ENCODE measurements at regions not wholly inside any gene's neighbourhood (a gene's known extent, or its start where the extent isn't known, plus 50 kb on each side); places are given as distances from the start of the nearest gene placed in this dataset.

- no peaks in the 10 kb centered on the region for H4K20me1 ChIP-seq (ENCODE audit: insufficient read depth, low read length)
- no peak overlapping the region for H3K9ac ChIP-seq (ENCODE audit: low read depth, low read length)
- no peaks in the 10 kb centered on the region for H3K36me3 ChIP-seq (ENCODE audit: insufficient read depth, low read length)
- DNase-seq, result no peak
- TF ChIP-seq CTCF (IDR thresholded peaks at IDR 0.05; ENCODE audit: borderline replicate concordance, extremely low read depth, low read length, poor library complexity, severe bottlenecking), result no peak
- TF ChIP-seq EZH2 (IDR thresholded peaks at IDR 0.05; ENCODE audit: borderline replicate concordance, low read depth, low read length, severe bottlenecking), result no peak
- no peaks in the 10 kb centered on the region for H3K4me1 ChIP-seq (ENCODE audit: insufficient read depth, low read length)
- H3K4me2 ChIP-seq (ENCODE audit: insufficient read depth, low read length), result no peak overlapping the region
- H3K9me3 ChIP-seq (ENCODE audit: insufficient read depth, low read length, severe bottlenecking), result no peaks in the 10 kb centered on the region
- no peak overlapping the region for H3K4me3 ChIP-seq (ENCODE audit: low read depth in 1 of 2, low read length in 2 of 2)
- H2AFZ ChIP-seq (ENCODE audit: low read depth, low read length), result no peak overlapping the region
- H3K27ac ChIP-seq (ENCODE audit: low read length), result no peak overlapping the region
- no peaks in the 10 kb centered on the region for H3K79me2 ChIP-seq (ENCODE audit: insufficient read depth, low read length)
- ATAC-seq (ENCODE audit: insufficient read depth, low read depth), result no peak
- H3K27me3 ChIP-seq (ENCODE audit: insufficient read depth, low read length, poor library complexity), result no peaks in the 10 kb centered on the region
These were observed 139.3 kb upstream of the TMCC3 start for GRCh38 chr12:94789510-94790225.

- no peak for ATAC-seq (ENCODE audit: insufficient read depth, low read depth)
These were observed 137.9 kb upstream of the TMCC3 start for GRCh38 chr12:94788298-94788697.

GRCh38 chr12:94786906-94787305, 136.5 kb upstream of the TMCC3 start:
- H3K4me2 ChIP-seq (ENCODE audit: insufficient read depth, low read length), result no peak overlapping the region
- H3K4me3 ChIP-seq (ENCODE audit: low read depth in 1 of 2, low read length in 2 of 2), result no peak overlapping the region
- H3K27me3 ChIP-seq (ENCODE audit: insufficient read depth, low read length, poor library complexity), result no peaks in the 10 kb centered on the region
- H3K36me3 ChIP-seq (ENCODE audit: insufficient read depth, low read length), result no peaks in the 10 kb centered on the region
- TF ChIP-seq CTCF (IDR thresholded peaks at IDR 0.05; ENCODE audit: borderline replicate concordance, extremely low read depth, low read length, poor library complexity, severe bottlenecking) (no peak), EZH2 (IDR thresholded peaks at IDR 0.05; ENCODE audit: borderline replicate concordance, low read depth, low read length, severe bottlenecking) (no peak)
- ATAC-seq (ENCODE audit: insufficient read depth, low read depth) (no peak), DNase-seq (no peak)
- no peak overlapping the region for H3K27ac ChIP-seq (ENCODE audit: low read length)
- H3K9me3 ChIP-seq (ENCODE audit: insufficient read depth, low read length, severe bottlenecking), result no peaks in the 10 kb centered on the region
- H3K4me1 ChIP-seq (ENCODE audit: insufficient read depth, low read length), result no peaks in the 10 kb centered on the region
- no peak overlapping the region for H3K9ac ChIP-seq (ENCODE audit: low read depth, low read length)
- no peak overlapping the region for H2AFZ ChIP-seq (ENCODE audit: low read depth, low read length)
- H3K79me2 ChIP-seq (ENCODE audit: insufficient read depth, low read length), result no peaks in the 10 kb centered on the region
- no peaks in the 10 kb centered on the region for H4K20me1 ChIP-seq (ENCODE audit: insufficient read depth, low read length)

More at GRCh38 chr12:94788298-94788697, 137.9 kb upstream of the TMCC3 start:
- Histone ChIP-seq H2AFZ (ENCODE audit: low read depth, low read length) (no peak overlapping the region), H3K27me3 (ENCODE audit: insufficient read depth, low read length, poor library complexity) (no peaks in the 10 kb centered on the region), H3K27ac (ENCODE audit: low read length) (no peak overlapping the region), H3K36me3 (ENCODE audit: insufficient read depth, low read length) (no peaks in the 10 kb centered on the region), H3K79me2 (ENCODE audit: insufficient read depth, low read length) (no peaks in the 10 kb centered on the region), H3K4me2 (ENCODE audit: insufficient read depth, low read length) (no peak overlapping the region), H4K20me1 (ENCODE audit: insufficient read depth, low read length) (no peaks in the 10 kb centered on the region), H3K4me3 (ENCODE audit: low read depth in 1 of 2, low read length in 2 of 2) (no peak overlapping the region), H3K9ac (ENCODE audit: low read depth, low read length) (no peak overlapping the region), H3K9me3 (ENCODE audit: insufficient read depth, low read length, severe bottlenecking) (no peaks in the 10 kb centered on the region), H3K4me1 (ENCODE audit: insufficient read depth, low read length) (no peaks in the 10 kb centered on the region)
- DNase-seq, result no peak
- TF ChIP-seq CTCF (IDR thresholded peaks at IDR 0.05; ENCODE audit: borderline replicate concordance, extremely low read depth, low read length, poor library complexity, severe bottlenecking), result no peak
